C1 segment of cervical spinal cord (tissue), 14 donors: ENCODE measurements at regions not wholly inside any gene's neighbourhood (a gene's known extent, or its start where the extent isn't known, plus 50 kb on each side); places are given as distances from the start of the nearest gene placed in this dataset.

ENCODE experiments used
- DNase-seq, 14 donors: peaks; one replicate each; lab custom pipeline; 2025; lab: John Stamatoyannopoulos, UW

DNA sequence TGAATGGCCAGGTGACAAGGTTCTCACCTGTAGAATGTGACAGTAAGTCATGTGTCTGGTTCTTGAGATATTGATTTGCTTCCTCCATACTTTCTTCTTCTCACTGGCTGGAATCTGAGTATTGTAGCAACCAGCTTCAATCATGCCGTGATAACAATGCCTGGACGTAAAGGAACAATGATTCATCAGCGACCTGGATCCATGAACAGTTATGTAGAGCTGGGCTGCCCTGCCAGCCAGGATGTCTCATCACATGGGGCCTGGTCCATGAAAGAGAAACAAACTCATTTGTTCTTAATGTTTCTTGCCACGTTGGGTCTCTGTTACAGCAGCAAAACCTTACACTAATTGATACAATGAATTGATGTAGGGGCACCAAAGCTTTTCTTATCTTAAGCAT is 627.2 kb downstream of the TOX3 start:
- no peak for DNase-seq

DNA sequence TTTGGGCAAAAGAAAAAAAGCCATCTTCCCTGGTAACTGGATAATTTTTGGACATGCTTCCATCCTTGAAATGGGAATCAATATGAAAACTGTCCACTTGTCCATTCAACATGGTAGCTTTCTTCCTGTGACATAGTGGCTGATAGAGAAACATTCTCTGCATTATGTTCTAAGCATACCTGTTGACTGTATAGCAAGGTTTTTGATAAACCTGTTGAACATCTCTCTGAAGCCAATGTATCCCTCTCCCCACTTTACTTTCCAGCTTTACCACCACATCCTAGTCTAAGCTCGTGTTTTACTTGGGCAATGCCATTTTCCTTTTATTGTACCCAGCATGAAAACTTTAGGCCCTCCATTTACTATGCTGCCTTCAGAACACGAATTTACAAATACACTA is 630.1 kb downstream of the TOX3 start:
- DNase-seq: no peak

DNA sequence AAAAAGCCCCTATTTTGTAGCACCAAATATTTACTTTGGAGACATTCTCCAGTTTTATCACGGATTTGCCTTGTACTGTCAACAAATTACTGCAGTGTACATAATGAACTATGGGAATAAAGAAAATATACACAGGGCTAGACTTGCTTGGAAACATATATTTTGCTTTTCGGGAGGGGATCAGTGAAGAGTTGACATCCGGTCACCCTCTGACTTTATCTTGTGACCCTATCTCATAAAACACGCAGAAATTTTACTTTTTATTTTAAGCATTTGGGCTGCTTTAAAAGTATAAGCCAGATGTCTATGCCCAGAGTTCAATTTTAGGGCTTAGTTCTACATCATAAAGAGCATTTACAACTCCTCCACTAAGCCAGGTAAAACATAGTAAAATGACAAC is 630.7 kb downstream of the TOX3 start:
- no peak for DNase-seq

DNA sequence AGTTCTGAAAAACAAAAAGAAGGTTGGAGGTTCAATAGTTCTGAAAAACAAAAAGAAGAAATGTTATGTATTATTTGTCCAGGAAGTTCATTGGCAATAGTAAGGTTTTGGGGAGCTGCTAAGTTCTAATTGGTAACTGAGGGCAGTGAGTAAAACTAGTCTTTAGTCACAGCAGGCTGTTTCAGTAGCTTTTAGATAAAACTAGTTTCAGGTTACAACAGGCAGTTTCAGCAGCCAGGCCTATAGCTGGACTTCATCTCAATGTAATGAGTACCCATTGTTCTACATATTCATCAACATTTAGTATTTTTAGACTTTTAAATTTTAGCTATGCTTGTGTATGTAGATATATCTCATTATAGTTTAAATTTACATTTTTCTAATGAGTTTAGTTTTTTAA is 639.3 kb downstream of the TOX3 start:
- DNase-seq: no peak

DNA sequence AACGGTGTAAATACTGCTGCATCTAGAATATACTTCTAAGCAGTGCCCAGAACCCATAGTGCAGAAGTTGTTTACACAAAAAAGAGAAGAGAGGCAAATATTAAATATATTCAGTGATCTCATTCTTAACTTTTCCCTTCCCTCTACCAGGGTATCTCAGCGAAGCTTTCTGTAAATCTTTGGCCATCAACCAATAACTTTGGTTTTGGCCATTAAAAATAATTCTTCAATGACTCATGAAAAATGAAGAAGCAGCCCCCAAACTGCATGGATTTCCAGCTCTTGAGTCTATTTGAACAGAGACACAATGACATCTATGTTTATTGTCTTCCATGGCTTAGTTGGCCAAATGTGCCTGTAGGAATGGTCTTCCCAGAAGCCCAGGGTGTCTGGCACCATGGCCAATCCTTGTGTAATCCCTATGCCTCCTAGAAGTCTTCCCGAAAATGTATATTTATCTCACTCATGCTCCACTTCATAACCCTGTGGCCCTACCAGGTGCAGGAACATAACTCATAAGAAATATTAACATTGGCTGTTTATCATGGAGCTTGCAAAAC is 646.6 kb downstream of the TOX3 start:
- DNase-seq: no peak

DNA sequence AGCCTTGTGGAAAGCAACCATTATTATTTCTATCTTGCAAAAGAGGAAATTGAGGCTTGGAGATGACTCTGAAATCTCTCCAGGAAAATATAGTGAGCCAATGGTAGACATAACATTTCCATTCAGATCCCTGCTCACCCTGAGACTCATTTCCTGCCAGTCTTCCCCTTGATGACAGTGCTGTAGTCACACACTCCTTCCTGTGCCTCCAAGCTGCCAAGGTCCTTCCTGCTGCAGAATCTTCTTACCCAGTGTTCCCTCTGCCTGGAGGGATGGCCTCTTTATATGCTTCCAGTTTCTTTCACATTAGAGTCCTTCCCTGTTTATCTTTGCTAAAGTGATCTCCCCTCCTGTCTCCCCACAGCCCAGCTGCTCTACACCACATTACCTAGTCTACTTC is 648.1 kb downstream of the TOX3 start:
- DNase-seq: no peak

DNA sequence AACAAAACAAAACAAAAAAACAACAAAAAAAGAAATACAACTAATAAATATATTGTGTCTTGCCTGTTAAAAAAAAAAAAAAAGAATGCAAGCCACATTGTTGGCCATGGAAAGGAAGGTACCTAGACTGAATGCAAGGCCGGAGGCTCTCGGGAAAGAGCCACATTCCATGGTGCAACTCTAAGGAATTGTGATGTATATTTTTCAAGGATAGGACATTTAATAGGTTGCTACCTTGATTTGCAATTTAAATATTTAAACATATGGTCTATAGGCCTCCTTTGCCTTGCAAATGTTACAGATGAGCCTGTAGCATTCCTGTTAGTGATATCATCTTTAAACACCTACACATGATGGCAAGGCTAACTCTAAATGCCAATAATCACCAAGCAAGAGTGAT is 650.9 kb downstream of the TOX3 start:
- no peak for DNase-seq

DNA sequence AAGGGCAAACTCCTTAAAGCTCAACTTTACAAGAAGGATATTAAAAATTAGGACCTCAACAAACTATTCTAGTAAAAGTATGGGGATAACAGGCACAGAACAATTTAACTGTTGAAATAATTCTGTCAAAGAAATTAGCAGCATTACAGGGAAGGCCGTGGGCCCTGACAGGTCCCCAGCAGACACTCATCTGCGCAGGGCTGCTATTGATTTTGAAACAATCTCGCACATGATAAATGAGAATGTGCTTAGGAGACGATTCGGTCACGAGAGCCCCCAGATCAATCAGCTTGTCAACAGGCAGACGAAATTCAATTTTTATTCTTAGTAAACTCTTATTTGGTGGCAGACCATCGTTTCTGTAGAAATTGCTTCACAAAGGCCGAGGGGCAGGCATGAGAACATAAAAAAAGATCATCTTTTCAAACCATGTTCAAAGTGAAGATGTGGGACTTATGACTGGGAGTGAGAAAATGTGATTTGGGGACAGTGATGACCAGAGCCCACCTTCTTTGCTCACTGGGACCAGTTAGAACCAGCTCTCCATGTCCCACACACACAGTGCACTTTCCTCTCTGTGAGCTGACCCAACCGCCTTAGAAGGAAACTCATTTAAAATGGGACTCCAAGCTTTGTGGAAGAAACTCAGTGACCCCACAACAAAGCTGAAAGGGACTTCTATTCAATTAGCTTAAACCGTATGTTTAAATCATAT is 654.5 kb downstream of the TOX3 start:
- DNase-seq: no peak

DNA sequence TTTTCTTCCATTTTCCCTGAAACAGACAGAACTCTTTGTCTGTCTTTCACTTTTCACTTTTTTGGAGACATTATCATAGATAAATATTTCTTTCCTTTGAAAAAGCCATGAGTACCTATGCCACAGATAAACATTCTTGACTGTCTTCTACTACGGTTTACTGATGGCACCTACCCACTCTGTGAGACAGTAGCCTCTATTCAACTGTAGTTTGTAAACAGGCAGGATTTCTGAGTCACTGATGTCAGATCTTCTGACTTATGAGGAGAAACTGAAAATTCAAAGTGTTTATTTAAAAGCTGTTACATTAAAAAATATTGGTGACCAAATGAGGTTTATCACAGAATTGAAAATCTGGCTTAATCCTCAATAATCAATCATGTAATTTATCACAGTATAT is 658.4 kb downstream of the TOX3 start:
- no peak for DNase-seq

DNA sequence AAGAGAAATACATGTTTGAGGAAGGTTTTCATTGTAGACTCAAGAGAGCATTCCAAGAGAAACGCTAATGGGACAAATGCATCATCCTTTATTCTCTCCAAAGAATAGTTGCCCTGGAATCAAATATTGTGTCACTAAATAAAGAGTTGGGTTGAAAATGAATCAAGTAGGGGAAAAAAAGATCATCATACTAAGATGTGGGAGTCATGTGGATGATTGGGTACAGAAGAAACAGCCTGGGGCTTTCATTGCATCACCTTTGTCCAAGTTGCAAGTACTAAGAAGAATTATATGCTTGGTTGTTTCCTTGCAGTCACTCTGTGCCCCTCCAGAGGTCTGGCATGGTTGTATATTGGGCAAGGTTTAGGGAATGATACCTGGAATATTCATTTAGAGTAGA is 658.9 kb downstream of the TOX3 start:
- no peak for DNase-seq

DNA sequence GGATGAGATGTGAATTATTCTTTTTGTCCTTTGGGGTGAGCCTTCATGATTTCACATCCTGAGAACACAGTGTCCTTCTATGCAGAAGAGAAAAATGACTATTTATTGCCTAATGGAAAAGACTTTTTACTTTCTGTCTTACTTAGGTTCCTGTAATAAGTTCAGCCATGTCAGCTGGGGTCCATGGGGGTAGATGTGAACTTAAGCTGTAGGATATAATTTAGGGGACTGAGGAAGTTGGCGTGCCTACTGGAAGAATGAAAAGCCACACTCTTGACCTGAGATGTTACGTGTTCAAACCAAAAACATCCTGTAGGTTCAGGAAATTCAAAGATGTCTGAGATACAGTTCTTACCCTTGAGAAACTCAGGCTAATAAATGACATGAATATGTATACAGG is 660.5 kb downstream of the TOX3 start:
- DNase-seq: no peak

DNA sequence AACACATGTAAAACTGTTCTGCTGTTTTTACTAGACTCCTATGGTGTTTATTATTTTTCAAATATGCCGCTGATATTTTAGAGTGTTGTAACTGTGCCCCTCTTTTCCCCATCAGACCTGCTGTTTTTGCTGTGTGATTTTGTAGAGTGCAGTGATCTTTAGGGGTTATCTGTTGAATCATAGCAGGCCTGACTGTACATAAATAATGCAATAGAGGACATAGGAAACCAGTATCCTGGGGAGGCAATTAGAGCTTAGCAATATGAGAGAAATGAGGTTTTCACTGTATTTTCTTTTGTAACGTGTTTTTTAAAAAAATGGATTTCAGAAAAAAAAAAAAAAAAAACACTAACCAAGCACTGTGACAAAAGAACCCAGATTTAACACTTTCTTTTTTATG is 662.2 kb downstream of the TOX3 start:
- no peak for DNase-seq

DNA sequence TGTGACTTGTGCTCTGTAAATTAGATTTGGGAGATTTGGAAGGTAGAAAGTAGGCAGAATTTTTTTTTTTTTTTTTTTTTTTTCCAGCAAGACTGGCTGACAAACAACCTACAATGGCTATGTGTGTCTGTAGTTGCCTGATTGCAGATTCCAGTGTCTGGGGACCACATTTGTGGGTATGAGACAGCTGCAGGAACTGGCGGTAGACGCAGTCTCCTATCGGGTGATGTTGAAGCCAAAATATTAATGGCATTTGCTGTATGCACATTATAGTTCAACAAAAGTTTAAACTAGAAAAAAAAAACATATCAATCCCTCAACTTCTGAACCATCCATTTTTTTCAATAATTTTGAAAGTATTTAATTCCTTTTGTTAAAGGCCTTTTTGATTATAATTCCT is 665.2 kb downstream of the TOX3 start:
- DNase-seq: no peak

DNA sequence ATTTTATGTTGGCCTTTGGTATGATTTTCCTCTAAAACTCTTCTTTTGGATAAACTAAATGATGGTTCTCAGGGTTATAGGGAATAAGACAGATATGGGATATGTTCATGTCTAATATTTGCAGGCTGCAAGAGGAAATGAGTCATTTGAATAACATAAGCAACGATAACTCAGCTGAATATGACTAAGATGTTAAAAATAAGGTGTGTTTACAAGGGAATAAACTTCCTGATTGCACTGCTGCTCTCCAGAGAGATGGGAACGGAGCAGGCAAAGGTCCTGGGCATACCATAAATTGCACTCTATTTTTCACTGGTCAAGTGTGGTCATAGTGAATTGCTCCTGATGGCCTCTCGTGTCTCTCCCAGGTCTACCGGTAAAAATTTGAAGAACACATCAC is 666.2 kb downstream of the TOX3 start:
- DNase-seq: no peak

DNA sequence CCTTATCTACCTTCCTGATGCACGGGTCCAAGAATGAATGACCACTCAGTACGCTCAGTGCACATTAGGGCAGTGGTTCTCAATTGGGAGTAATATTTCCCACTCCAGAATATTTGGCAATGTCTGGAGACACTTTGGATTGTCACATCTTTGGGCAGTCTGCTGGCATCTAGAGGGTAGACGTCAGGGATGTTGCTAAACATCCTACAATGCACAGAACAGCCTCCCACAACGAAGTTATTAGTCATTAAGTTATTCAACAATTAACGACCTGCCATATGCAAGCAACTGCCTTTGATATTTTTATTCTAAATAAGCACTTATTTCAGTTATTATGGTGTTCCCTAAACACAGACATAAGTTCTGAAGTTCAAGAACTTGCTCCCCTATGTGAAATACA is 669.3 kb downstream of the TOX3 start:
- no peak for DNase-seq

DNA sequence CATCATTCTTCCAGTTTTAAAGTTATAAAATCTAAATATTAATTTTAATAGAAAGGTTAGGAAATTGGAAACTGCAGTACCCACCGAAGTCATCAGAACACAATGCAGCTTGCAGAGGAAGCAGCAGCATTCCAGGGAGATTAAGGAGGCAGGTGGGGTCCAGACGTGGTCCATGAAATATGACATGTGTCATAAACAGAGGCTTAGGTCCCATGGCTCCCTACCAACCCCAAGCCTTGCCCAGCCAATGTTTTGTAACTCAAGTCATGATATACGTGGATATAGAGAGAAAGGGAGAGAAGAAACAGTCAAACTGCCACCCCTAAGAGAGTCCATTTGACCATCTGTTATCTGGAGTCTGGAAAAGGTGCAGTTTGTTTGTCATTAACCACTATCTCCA is 670.0 kb downstream of the TOX3 start:
- DNase-seq: no peak

DNA sequence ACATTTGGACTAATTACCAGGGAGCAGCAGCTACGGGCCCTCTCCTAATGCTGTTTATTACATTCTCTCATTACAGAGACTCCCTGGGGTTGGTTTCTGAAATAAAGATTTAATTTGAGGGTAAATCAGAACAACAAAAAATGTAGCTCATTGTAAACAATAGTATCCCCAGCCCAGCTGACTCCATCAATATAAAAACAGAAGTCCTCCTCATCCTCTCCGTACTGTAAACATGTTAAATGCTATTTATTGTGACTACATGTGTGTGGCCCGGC is 670.4 kb downstream of the TOX3 start:
- no peak for DNase-seq

DNA sequence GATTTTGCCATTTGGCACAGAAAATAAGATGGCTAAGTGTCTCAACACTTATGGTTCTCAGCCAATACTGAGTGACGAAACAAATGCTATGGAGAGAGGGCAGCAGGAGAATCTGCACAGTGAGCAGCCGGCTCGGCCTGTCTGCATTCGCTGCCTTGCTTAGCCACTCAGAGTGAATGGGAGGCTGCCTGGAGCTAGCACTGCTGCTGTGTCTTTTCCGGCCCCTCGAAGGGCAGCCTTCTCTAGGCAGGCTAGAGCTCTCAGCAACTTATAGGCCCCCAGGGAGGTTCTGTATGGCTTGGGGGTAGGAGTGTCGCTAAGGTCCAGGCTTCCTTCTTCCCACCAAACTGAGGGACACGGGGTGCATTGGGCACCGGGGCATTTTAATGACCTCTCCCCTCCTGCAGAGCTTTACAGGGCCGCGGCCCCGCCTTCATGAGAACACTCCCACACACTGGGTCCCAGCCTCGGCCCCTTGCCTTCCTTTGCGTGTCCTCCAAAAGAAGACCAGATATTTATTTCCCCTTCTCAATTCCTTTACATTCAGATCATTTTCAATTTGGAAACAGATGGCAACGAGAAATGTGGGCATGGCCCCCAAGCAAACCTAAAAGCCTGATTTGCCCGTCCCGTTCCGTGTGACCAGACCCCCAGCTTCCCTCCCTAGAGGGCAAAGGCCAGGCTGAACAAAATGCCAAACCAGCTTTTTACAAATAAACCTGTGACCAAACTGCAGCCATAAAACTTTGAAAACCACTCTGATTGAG is 670.9 kb downstream of the TOX3 start:
- DNase-seq: no peak

DNA sequence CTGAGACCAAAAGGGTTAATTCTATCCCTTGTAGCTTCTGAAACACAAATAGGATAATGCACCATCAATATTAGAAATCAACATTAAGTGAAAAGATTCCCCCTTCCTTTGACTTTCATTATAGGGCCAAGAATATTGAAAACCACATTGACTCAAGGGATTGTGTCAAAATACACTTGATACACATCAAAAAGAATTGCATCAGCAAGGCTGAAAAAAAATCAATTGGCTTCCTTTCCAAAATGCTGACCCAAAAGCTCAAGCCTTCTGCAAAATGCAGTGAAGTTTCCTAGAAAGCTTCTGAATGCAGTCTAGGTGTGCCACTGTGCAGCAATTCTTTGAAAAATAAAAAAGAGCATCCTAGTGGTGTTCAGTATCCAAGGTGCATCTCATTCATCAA is 674.4 kb downstream of the TOX3 start:
- no peak for DNase-seq

DNA sequence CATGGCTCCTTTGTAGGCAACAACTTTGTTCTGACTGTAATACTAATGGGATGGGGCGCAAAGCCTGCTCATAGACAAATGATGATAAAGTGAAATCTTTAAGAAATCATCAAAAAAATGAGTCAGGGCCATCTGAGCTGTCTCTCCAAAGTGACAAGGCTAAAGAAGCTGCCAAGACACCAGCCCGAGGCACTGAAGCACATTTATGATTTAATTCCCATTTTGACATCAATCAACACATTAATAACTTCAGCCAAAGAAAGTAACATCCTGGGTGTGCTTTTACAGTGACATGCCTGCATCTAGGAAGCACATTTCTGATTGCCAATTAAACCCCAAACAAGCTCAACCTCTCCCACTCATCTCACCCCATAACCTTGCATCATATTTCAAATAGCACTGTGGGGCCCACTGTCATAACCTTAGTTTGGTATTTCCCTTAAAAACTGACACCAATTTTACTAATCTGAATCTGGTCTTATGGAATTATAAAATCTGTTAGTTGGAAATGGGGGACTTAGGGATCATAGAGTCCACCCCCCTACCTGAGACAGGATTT is 676.6 kb downstream of the TOX3 start:
- no peak for DNase-seq

DNA sequence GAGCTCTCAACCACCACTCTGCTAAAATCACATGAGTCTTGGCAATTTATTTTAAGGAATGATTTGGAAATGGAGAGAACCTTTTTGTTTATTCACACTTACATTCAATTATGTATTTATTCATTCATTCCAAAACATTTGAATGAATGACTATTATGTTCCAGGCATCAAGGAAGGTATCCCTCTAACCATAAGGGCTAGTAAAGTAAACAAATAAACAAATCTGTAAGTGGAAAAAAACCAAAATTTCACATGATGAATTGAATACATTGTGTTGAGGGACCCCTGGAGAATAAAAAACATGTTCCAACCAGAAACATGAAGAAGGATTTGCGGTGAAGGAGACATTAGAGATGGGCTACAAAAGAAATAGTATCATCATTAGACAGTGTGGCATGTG is 677.8 kb downstream of the TOX3 start:
- no peak for DNase-seq

DNA sequence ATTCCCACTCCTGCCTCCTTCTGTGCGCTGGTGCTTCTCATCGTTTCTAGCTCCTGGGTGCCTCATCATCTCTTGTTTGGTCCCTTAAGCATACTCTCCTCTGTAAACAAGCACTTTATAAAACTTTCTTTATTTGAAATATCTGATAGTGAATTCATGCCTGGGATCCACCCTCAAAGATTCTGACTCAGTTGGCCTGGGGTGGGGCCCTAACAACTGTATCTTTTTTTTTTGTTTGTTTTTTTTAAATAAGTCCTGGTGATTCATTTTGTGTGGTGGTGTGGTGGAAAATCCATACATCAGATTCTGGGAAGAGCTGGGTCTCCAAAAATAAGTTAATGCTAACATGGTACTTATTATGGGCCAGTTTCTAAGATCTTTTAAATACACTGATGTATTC is 678.3 kb downstream of the TOX3 start:
- no peak for DNase-seq

DNA sequence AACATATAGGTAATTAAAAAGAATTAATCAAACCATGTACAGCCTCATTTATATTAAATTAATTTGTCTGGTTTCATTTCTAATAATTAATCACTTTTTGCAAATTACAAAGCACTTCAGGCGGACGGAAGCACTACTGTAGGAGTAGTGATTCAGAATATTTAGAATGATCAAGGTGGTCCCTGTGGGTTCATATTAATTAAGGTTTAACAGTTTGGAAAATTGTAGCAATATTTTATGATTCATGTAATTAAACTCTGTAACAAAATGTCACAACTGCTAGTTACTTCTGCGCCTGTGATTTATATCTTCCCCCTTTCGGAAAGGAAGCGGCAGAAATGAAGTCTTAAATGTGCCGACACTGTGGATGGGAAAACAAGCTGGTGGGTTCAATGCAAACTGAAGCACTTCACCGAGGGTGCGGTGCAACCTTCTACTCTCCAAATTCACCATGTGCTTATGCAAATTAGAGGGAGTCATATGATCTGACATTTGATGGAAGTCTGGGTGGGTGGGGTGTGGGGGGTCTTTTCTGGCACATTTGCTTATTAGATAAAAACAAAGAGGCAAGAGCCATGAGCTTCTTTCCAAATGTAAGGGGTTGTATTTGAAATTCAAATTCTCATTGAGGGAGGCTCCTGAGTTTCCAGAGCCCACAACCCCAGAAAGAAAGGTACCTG is 679.4 kb downstream of the TOX3 start:
- DNase-seq: no peak
